HT-29 (cell line): ENCODE measurements at regions not wholly inside any gene's neighbourhood (a gene's known extent, or its start where the extent isn't known, plus 50 kb on each side); places are given as distances from the start of the nearest gene placed in this dataset.
"Not testable (repeated sequence)": the region's sequence is repeated elsewhere in the genome, so short reads cannot be mapped to it uniquely, and the experiment has no call there.

ENCODE experiments used
- DNase-seq: peaks from one replicate; pipeline ENCODE4 v3.0.0-alpha.2; 2015; ENCODE audit warnings: low spot score

DNA sequence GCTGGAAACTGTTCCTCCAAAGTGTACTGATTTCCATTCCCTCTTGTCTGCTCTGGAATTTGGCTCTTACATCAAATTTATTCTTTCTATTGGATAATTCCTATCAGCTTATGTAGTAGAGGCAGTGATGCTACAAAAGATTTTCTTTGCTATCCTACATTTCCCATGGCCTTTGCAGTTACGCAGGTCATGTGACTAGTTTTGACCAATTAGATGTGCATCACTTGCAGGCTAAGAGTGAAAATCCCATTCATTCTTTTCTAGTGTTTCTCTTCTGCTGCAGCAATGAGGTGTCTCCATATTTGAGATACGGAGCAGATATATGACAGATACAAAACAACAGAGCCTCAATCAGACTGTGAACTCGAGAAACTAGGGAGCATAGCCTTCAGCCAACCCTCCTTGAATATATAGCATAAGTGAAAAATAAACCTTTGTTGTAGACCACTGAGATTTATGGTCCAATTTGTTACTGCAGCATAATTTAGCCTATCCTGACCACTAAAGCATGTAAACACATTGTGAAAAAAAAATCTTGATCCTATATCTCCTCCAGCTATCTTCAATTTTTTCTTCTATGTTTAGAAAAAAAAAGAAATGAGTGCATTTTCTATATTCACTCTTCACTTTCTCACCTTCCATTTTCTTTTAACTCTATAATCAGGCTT, 102.0 kb downstream of the HNMT start:
- no peak for DNase-seq

DNA sequence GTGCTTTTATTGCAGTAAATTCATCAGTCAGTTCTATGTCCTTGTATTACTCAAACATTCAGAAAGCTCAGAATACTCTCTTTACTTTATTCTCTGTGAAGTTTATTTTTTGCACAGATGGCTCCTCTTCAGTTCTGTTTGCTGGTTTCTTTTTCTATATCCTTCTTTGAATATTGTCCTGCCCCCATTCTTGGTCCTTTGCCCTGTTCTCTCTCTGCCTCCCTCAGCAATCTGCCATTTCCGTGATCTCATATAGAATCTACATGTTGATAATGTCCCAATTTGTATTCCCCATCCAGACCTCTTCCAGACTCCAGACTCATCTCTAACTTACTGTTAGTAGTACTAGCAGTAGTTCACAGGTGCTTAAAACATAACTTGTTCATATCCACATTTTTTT, 102.6 kb downstream of the HNMT start:
- DNase-seq = no peak

DNA sequence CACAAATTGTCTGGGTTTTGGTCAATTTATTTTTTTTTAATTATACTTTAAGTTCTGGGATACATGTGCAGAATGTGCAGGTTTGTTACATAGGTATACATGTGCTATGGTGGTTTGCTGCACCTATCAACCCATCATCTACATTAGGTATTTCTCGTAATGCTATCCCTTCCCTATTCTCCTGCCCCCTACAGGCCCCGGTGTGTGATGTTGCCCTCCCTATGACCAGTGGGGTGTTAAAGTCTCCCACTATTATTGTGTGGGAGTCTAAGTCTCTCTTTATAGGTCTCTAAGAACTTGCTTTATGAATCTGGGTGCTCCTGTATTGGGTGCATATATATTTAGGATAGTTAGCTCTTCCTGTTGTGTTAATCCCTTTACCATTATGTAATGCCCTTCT, 104.4 kb downstream of the HNMT start:
- DNase-seq = not testable (repeated sequence)

DNA sequence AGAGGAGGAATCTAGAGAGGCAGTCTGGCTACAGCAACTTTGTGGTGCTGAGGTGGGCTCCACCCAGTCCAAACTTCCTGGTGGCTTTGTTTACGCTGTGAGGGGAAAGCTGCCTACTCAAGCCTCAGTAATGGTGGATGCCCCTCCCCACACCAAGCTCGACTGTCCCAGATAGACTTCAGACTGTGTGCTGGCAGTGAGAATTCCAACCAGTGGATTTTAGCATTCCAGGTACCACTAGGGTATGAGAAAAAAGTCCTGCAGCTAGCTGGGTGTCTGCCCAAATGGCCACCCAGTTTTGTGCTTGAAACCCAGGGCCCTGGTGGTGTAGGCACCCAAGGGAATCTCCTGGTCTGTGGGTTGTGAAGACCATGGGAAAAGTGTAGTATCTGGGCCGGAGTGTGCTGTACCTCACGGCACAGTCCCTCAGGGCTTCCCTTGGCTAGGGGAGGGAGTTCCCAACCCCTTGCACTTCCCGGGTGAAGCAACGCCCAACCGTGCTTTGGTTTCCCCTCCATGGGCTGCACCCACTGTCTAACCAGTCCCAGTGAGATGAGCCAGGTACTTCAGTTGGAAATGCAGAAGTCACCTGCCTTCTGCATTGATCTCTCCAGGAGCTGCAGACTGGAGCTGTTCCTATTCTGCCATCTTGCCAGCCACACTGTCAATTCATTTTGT, 106.9 kb downstream of the HNMT start:
- not testable (repeated sequence) for DNase-seq

DNA sequence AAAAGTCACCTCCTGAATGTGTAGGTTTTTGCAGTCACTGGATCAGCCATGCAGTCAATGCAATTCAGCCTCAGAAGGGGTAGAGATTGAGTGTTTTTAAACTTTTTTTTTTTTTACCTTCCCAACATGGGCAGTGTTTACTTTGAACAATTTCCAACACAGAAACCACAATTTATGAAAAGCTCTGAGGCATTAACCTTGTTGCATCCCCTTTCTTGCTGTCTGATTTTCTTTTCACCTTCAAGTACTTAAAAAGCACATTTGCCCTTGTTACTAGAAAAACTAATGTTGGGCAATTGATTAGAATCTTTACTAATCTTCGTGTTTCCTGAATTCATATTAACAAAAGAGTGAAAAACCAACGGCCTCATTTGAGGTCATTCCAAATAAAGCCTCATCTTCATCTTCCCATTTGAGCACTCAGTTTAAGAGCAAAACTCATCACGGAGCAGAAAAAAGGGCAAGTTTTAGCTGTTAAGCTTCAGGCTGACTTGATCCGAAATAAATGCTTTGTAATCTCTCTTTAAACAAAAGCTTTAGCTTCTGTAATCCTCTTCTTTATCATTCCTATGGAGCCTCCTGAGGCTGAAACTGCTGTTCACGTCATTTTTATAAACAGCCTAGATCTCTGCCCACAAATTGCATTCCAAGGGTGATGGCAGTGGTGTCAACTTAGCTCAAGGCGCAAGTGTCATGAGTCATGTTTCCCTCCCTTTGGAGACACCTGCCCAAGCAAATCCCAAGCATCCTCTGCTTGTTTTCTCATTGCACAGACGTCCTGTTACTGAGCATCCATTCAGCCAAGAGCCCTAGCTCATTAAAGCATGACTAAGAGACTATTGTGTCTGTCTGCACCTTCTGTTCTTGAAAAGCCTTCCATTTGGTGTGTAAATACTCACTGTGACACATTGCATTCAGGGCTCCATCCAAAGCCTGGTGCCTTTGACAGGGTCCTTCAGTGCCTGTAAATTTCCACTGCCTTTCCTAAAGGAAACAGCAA, 107.7 kb downstream of the HNMT start:
- peak; percentile 56 for DNase-seq

DNA sequence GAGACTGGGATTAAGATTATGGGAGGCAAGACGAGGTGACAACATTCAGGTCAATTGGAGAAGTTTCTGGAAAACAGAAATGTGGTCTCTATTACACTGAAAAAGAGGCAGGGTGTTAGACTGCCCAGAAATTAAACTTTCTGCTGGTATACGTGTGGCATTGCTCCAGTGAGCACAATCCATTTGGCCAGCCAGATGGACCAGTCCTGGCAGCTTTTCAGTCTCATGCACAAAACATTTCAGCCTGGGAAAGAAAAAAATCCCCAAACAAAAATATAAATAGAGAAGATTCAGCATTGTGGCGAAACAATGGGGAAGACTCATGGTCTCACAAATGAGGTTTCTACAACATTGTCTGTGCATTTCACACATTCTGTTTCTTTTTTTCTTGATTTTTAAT, 113.9 kb downstream of the HNMT start:
- no peak for DNase-seq

DNA sequence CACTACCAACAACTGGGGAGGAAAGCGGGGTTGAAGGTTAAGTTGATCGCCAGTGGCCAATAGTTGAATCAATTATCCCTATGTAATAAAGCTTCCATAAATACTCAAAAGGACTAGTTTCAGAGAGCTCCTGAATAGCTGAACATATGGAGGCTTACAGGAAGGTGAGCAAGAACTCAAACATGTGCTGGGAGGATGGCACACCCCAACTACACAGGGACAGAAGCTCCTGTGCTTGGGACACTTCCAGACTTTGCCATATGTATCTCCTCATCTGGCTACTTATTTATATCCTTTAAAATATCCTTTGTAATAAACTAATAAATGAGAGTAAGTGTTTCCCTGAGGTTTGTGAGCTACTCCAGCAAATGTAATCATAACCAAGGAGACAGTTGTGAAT, 115.7 kb downstream of the HNMT start:
- DNase-seq = no peak

DNA sequence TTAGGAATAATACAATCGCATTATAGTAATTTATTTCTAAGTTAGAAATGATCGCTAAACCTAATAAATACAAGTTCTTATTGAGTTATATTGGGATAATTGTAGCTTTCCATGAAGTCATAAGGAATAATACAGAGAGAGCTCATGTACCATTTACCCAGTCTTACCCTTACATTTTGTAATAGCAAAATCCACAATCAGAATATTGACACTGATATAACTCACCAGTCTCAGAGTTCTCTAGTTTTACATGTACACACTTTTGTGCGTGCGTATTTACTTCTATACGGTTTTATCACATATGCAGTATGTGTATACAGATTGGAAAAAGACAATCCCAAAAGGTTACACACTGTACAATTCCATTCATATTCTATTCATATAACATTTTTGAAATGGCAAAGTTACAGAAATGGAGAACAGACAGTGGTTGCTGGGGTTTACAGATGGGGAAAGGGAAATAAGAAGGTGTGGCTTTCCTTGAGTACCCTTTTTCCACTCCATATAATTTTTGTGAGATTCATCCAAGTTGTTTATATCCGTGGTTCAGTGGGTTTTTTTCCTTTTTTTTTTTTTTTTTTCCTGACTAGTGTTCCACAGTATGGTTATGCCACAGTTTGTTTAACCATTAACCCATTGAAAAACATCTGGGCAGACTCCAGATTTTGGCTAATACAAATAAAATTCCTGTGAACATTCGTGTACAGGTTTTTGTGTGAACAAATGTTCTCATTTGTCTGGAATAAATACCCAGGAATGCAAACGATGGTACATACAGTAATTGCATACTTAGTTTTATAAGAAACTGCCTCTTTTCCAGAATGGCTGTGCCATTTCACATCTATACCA, 117.2 kb downstream of the HNMT start:
- no peak for DNase-seq

DNA sequence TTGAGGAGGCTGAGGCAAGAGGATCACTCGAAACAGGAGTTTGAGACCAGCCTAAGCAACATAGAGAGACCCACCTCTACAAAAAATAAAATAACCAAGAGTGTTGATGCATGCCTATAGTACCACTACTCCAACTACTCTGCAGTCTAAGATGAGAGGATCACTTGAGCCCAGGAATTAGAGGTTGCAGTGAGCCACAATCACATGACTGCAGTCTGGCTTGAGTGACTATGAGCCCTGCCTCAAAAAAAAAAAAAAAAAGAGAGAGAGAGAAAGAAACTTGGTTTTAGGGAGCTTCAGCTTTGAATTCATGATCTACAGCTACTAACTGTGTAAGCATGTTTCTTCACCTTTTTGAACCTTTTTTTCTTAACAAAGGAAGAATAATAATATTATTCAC, 119.9 kb downstream of the HNMT start:
- DNase-seq = no peak

DNA sequence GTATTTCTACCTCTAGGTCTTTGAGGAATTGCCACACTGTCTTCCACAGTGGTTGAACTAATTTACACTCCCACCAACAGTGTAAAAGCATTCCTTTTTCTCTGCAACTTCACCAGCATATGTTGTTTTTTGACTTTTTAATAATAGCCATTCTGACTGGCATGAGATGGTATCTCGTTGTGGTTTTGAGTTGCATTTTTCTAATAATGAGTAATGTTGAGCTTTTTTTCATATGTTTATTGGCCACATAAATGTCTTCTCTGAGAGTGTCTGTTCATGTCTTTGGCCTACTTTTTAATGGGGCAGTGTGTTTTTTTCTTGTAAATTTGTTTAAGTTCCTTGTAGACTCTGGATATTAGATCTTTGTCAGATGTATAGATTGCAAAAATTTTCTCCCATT, 121.2 kb downstream of the HNMT start:
- DNase-seq = peak; percentile 19

DNA sequence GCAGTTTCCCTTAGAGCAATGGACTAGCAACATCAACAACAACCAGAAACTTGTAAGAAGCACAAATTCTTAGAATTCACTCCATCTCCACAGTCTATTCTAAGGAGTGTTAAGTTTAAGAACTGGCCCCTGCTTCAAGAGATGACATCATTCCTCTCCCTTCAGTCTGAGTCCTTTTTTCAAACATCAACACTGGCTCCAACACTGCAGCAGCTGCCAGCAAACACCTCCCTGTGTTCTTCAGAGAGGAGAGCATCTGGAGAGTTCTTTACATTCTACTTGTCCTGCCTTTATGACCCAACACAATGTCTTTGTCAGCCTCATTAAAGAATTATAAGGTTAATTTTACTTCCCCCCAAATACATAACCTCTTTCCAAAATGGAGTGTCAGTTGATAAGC, 122.3 kb downstream of the HNMT start:
- DNase-seq = no peak

DNA sequence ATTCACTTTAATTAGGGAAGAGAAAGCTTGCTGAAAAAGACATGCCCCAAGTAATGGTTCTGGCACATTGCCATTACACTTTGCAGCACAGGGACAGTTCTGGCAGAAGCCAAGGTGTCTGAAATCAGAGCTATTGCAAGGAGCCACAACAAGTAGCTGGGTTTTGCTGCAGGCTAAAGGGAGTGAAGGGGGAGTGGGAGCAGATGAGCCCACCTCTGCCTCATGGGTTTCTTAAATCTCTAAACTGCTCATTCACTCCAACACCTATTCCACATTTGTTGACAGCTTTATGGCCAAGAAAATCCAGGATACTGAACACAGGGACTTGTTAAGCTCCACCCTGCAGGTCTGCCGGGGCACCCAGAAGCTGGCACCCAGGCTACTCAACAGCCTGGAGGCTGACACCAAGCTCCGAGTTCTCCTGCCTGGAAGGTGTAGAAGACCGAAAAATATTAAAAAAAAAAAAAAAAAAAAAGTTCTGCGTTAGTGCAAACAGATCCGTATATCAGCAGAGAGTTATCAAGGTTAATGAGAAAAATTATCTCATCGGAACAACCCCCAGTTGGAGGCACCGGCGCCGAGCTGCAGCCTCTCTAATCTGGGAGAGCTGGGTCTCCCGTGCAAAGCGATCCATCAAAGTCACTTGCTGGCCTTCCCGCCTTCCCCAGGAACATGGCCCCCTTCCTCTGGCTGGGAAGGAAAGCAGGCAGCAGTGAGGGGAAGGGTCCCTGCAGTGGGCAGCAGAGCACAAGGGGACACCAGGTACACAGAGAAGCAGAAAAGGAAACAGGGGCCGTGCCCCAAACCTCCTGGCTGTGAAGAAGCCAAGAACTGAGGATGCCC, 123.7 kb downstream of the HNMT start:
- peak; percentile 40 for DNase-seq

DNA sequence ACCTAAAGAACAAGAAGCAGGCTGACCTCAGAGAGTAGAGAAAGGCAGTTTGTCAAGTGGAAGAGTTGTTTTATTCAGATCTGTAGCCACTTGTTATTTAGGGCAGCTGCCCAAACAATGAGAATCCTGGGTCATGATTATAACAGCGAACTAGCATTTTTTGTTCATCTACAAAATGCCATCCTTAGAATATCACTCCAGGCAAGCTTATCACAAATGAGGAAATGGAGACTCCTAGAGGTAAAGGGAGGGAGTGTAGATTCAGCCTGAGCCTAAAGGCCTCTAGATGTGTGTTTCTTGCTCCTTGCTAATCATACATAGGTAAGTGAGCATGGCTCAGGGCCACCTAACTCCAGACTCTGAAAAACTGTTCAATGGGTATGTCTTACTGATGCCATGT, 126.1 kb downstream of the HNMT start:
- peak; percentile 74 for DNase-seq

DNA sequence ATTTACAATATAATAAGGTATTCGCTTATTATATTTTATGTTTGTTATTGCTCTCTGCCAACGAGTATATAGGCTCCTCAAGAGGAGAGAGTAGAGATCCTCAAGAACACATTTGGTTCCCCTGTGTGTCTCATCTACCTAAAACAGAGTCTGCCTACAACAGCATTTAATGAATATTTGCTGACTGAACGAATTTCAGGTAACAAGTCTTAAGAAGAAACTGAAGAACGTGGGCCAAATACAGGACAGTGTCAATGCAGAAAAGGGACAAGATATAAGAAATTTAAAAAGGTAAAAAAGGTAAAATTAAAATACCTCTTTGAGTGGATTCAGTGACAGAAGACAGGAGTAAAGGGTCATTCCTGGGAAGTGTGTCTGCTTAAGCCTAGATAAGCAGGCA, 129.2 kb downstream of the HNMT start:
- DNase-seq = no peak

DNA sequence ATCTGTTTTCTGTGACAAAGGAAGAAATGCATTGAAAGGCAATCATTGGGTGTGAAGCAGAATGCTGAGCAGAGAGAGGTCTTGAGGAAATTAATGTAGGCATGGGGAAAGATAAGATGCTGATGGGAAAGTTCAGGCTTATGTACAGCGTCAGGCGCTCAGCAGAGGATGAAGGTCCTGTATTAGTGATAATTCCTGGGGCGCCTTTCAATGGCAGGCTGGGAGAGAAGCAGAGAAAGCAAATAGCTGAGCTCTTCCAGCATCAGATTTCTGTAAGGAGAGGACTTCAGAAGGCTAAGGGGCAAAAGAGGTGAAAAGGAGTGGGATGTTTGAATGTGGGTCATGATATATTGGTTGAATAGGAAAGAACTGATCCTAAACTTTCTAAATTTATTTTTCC, 129.8 kb downstream of the HNMT start:
- no peak for DNase-seq

DNA sequence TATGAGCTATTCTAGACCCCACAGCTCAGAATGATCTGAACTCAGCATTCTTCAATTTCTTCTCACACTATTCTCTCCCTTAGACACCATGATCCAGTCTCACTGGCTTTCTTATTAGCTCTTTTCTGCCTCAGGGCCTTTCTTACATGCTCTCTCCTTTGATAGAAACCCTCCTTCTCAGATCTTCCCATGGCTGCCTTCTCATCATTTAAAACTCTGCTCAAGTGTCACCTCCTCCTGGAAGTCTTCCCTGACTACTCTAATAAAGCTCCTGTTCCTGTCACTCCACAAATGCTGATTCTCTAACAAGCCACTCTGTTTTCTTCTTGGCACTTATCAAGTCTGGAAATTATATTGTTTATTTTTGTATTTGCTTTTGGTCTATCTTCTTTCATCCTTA, 131.1 kb downstream of the HNMT start:
- no peak for DNase-seq

DNA sequence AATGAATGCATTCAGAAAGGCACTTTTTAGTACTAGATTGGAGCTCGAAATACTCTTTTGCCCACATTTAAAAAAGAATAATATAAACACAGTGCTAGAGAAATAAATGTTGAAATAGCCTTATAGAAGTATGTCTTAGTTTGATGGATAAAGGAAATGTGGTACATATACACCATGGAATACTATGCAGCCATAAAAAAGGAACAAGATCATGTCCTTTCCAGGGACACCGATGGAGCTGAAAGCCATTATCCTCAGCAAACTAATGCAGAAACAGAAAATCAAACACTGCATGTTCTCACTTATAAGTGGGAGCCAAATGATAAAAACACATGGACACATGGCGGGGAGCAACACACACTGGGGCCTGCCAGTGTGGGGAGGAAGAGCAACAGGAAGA, 135.0 kb downstream of the HNMT start:
- not testable (repeated sequence) for DNase-seq

DNA sequence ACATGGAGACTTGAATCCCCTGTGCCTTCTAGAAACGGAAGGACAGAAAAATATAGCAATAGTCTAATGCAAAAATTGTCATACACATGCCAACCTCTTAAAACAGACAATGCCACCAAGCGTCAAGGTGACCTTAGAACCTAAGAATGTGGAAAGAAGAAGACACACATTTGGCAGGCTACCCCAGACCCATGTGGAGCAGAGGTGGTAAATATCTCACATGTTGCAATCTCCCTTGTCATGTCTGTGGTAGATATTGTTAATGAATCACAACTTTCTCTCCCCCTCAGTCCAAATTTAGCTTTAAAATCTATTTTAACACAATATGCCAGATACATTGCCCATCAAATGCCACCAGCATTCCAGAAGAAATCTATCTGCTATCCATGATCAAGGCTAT, 137.4 kb downstream of the HNMT start:
- no peak for DNase-seq

DNA sequence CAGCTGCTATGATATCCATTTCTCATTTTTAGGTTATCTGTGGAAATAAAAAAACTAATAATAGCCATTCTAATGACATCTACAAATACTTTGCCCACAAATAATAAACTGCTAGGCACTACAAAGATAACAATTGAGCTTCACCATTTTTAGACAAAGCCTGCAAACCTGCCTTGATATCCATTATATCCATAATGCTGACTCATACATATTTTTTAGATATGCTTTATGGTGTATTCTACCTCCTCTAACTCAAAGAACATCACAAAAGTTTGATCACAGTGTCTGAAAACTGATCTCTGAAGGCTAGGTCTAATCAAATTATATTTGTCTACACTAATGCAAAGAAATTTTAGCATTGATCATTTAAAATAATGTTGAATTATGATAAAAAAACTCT, 138.4 kb downstream of the HNMT start:
- no peak for DNase-seq

DNA sequence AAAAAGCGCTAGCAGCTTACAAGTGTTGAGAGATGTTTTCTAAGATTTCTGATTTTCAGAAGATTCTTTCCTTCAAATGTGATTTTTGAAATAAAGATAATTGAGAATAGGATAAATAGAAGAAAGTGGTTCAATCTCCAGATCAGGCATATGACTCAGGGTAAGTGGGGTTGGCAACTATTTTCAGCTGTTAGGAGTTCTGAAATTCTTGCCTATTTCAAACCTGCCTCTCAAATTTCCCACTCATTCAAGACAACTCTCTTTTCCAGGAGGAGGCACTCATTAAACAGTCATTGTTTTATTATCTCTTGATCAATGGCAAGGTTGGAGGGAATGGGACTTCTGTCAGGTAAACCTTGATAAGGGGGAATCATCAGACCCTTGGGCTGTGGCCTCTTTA, 138.9 kb downstream of the HNMT start:
- no peak for DNase-seq

DNA sequence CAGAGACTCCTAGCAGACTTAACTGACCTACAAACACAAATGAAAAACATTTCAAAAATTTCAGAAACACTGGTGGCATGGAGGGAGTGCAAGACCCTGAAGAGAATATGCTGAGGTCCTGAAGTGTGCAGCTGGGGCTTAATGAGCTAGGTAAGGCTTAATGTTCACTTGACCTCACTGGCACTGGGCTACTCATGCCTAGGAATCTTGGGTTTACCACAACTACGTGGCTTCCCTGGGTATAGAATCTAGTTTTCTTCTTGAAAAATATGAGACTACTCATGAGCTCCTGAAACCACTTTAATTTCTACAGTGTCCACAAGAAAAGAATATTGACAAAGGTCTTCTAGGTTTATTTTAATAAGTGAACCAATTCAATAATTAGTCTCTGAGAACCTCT, 139.8 kb downstream of the HNMT start:
- DNase-seq = no peak
